Transverse colon (tissue), 4 donors: ENCODE measurements at regions not wholly inside any gene's neighbourhood (a gene's known extent, or its start where the extent isn't known, plus 50 kb on each side); places are given as distances from the start of the nearest gene placed in this dataset.

Experiments used
- EP300 ChIP-seq: sonication (generic); formaldehyde crosslinking; IDR thresholded peaks from one replicate; pipeline ENCODE4 v1.6.1; 2017; ENCODE audit warnings: antibody characterized with exemption, low read depth
- POLR2A ChIP-seq: fragments of 450-650 bp; IDR thresholded peaks from one replicate; pipeline ENCODE4 v1.6.1; 2016; ENCODE audit warnings: antibody characterized with exemption, mild to moderate bottlenecking, moderate library complexity
- POLR2AphosphoS5 ChIP-seq, 3 donors: sonication (generic); formaldehyde crosslinking; IDR thresholded peaks; one replicate each; pipeline ENCODE4 v1.6.1; 2016; ENCODE audit warnings: antibody characterized with exemption in 3 of 3
- TF ChIP-seq, protein P1 (sequence below), 5 experiments: fragments of 200-600 bp in 3 of 5; fragments of 450-650 bp in 2 of 5; sonication (generic) in 3 of 5; IDR thresholded peaks; 1 replicate in 2 of 5; 2 replicates in 3 of 5; pipeline ENCODE4 v1.5.1; 2016 to 2017; ENCODE audit warnings: antibody characterized with exemption in 5 of 5, inconsistent platforms in 3 of 5, mild to moderate bottlenecking in 2 of 5, moderate library complexity in 1 of 5

GRCh38 chr13:72400856-72401255, 326.6 kb downstream of the MZT1 start:
- TF ChIP-seq, protein P1, sequence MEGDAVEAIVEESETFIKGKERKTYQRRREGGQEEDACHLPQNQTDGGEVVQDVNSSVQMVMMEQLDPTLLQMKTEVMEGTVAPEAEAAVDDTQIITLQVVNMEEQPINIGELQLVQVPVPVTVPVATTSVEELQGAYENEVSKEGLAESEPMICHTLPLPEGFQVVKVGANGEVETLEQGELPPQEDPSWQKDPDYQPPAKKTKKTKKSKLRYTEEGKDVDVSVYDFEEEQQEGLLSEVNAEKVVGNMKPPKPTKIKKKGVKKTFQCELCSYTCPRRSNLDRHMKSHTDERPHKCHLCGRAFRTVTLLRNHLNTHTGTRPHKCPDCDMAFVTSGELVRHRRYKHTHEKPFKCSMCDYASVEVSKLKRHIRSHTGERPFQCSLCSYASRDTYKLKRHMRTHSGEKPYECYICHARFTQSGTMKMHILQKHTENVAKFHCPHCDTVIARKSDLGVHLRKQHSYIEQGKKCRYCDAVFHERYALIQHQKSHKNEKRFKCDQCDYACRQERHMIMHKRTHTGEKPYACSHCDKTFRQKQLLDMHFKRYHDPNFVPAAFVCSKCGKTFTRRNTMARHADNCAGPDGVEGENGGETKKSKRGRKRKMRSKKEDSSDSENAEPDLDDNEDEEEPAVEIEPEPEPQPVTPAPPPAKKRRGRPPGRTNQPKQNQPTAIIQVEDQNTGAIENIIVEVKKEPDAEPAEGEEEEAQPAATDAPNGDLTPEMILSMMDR (IDR thresholded peaks at IDR 0.05): no peak
- TF ChIP-seq POLR2A (no peak), EP300 (no peak), POLR2AphosphoS5 (IDR thresholded peaks at IDR 0.05) (no peak)
